Neuronal stem cell (in vitro differentiated cells): ENCODE measurements at regions not wholly inside any gene's neighbourhood (a gene's known extent, or its start where the extent isn't known, plus 50 kb on each side); places are given as distances from the start of the nearest gene placed in this dataset.

Source experiments
- DNase-seq: peaks from one replicate; pipeline ENCODE4 v3.0.0-alpha.2; 2013; ENCODE audit warnings: low spot score
- H2AFZ ChIP-seq: one replicate; pipeline ENCODE4 v1.6.1; 2013; ENCODE audit warnings: mild to moderate bottlenecking, low read length, inconsistent platforms
- H2AK5ac ChIP-seq: 2 replicates; pipeline ENCODE4 v1.6.1; 2013; ENCODE audit warnings: low read depth, mild to moderate bottlenecking, inconsistent platforms, low read length, moderate library complexity, mixed read lengths
- H2BK120ac ChIP-seq: 2 replicates; pipeline ENCODE4 v1.6.1; 2013; ENCODE audit warnings: low read depth, mild to moderate bottlenecking, inconsistent platforms, low read length, moderate library complexity, mixed read lengths
- H2BK12ac ChIP-seq: one replicate; pipeline ENCODE4 v1.6.1; 2013; ENCODE audit warnings: low read length, inconsistent platforms
- H2BK15ac ChIP-seq: 2 replicates; pipeline ENCODE4 v1.6.1; 2013; ENCODE audit warnings: mild to moderate bottlenecking, low read length, inconsistent platforms, mixed read lengths
- H2BK5ac ChIP-seq: one replicate; pipeline ENCODE4 v1.6.1; 2013; ENCODE audit warnings: inconsistent platforms, mild to moderate bottlenecking, low read length, moderate library complexity
- H3K14ac ChIP-seq: one replicate; pipeline ENCODE4 v1.6.1; 2013; ENCODE audit warnings: low read length, inconsistent platforms
- H3K18ac ChIP-seq: 2 replicates; pipeline ENCODE4 v1.6.1; 2013; ENCODE audit warnings: low read length, inconsistent platforms
- H3K23ac ChIP-seq: 2 replicates; pipeline ENCODE4 v1.6.1; 2013; ENCODE audit warnings: low read depth, mild to moderate bottlenecking, mixed read lengths, low read length, inconsistent platforms; ENCODE audit not compliant: poor library complexity
- H3K27ac ChIP-seq: replicated peaks from 3 replicates; pipeline ENCODE4 v1.5.1; 2013; ENCODE audit warnings: low read length, inconsistent platforms
- H3K27me3 ChIP-seq, 3 experiments: 2 replicates each; pipeline ENCODE4 v1.6.1; 2013; ENCODE audit warnings: low read length in 3 of 3, mild to moderate bottlenecking in 2 of 3, inconsistent platforms in 1 of 3, low read depth in 1 of 3, mixed read lengths in 1 of 3, moderate library complexity in 1 of 3; ENCODE audit not compliant: control insufficient read depth in 3 of 3, insufficient read depth in 3 of 3
- H3K36me3 ChIP-seq, 2 donors: replicated peaks in 1 of 2; 2 replicates each; pipeline ENCODE4 v1.6.1; 2013; ENCODE audit warnings: low read length in 2 of 2; ENCODE audit not compliant: control insufficient read depth in 2 of 2, insufficient read depth in 2 of 2
- H3K4ac ChIP-seq: 2 replicates; pipeline ENCODE4 v1.6.1; 2013; ENCODE audit warnings: inconsistent platforms, mild to moderate bottlenecking, low read length, moderate library complexity
- H3K4me1 ChIP-seq, 2 donors: 1 replicate in 1 of 2; 2 replicates in 1 of 2; pipeline ENCODE4 v1.6.1; 2013; ENCODE audit warnings: low read length in 2 of 2, low read depth in 1 of 2; ENCODE audit not compliant: control insufficient read depth in 2 of 2, insufficient read depth in 1 of 2
- H3K4me2 ChIP-seq: one replicate; pipeline ENCODE4 v1.6.1; 2013; ENCODE audit warnings: mild to moderate bottlenecking, low read length, inconsistent platforms; ENCODE audit not compliant: insufficient read depth, poor library complexity, severe bottlenecking
- H3K4me3 ChIP-seq, 2 donors: 2 replicates each; pipeline ENCODE4 v1.5.1; 2013; ENCODE audit warnings: low read length in 2 of 2, mild to moderate bottlenecking in 2 of 2, inconsistent platforms in 1 of 2, moderate library complexity in 1 of 2
- H3K79me1 ChIP-seq: one replicate; pipeline ENCODE4 v1.6.1; 2013; ENCODE audit warnings: low read depth, mild to moderate bottlenecking, inconsistent platforms, low read length, moderate library complexity
- H3K9ac ChIP-seq: one replicate; pipeline ENCODE4 v1.6.1; 2013; ENCODE audit warnings: mild to moderate bottlenecking, low read depth, low read length, inconsistent platforms; ENCODE audit not compliant: poor library complexity
- H3K9me3 ChIP-seq, 2 donors: replicated peaks in 1 of 2; 2 replicates each; pipeline versions ENCODE3 to v1.6.1; 2013; ENCODE audit warnings: low read length in 2 of 2, mild to moderate bottlenecking in 2 of 2, inconsistent platforms in 1 of 2, low read depth in 1 of 2, mixed read lengths in 1 of 2, moderate library complexity in 1 of 2; ENCODE audit not compliant: control insufficient read depth in 2 of 2, insufficient read depth in 1 of 2
- H4K8ac ChIP-seq: one replicate; pipeline ENCODE4 v1.6.1; 2013; ENCODE audit warnings: low read depth, mild to moderate bottlenecking, inconsistent platforms, low read length, moderate library complexity
- H4K91ac ChIP-seq: one replicate; pipeline ENCODE4 v1.6.1; 2013; ENCODE audit warnings: low read length, low read depth, mild to moderate bottlenecking, inconsistent platforms; ENCODE audit not compliant: poor library complexity
- WGBS, 2 donors: extraction: QIAGEN DNeasy Blood & Tissue Kit; methylation state at CpG; one replicate each; pipeline ENCODE4 v1.1.7; 2013; ENCODE audit warnings: missing lambda C conversion rate in 2 of 2, mixed read lengths in 1 of 2; ENCODE audit not compliant: insufficient read length in 2 of 2, insufficient replicate concordance in 1 of 2; ENCODE audit errors: extremely low coverage in 2 of 2; 5-methylcytosine and 5-hydroxymethylcytosine counted together

DNA sequence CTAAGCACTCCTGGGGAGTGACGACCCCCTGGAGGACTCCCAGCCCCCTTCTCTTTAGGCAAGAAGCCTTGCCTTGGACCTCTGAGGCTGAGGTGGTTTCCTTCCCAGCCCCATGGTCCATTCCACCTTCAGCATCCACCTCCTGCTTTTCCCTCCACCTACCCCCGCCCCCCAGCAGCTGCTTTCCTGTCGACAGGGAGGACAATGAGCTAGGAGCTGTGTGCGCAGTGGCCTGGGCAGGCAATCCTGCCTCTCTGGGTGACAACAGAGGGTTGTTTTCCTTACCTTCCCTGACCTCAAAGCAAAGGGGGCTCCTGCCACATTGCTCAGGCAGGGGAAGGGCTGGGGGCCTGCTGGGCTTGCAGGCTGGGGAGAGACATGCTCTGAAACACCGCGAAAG, 123.5 kb downstream of the BCOR start:
- no peak overlapping the region for H2BK15ac ChIP-seq
- DNase-seq = no peak
- H3K9ac ChIP-seq = no peak overlapping the region
- H3K79me1 ChIP-seq = no peaks in the 10 kb centered on the region
- H2AFZ ChIP-seq = no peak overlapping the region
- H4K8ac ChIP-seq = no peak overlapping the region
- no peak overlapping the region for H3K18ac ChIP-seq
- no peak overlapping the region for H3K23ac ChIP-seq
- H4K91ac ChIP-seq = no peak overlapping the region
- no peak overlapping the region for H2AK5ac ChIP-seq
- no peak overlapping the region for H3K14ac ChIP-seq
- no peak overlapping the region for H2BK5ac ChIP-seq
- no peak overlapping the region for H3K27ac ChIP-seq
- no CpG with 5 or more reads among the region's 6 CpGs for WGBS, 2 donors
- peaks cover 4 to 9% of the 10 kb centered on the region in 2 donors for H3K9me3 ChIP-seq
- H2BK120ac ChIP-seq = no peak overlapping the region
- H3K27me3 ChIP-seq = no peaks in the 10 kb centered on the region
- H3K4me2 ChIP-seq = no peak overlapping the region
- no peak overlapping the region for H3K4ac ChIP-seq
- no peaks in the 10 kb centered on the region for H3K36me3 ChIP-seq
- peaks cover 7 to 14% of the 10 kb centered on the region in 2 donors for H3K4me1 ChIP-seq
- no peak overlapping the region for H3K4me3 ChIP-seq
- H2BK12ac ChIP-seq = no peak overlapping the region

- DNase-seq = no peak
- Histone ChIP-seq H4K91ac (no peak overlapping the region), H3K27ac (no peak overlapping the region)
Measured at GRCh38 chrX:39975101-39975925, 122.4 kb downstream of the BCOR start.

DNA sequence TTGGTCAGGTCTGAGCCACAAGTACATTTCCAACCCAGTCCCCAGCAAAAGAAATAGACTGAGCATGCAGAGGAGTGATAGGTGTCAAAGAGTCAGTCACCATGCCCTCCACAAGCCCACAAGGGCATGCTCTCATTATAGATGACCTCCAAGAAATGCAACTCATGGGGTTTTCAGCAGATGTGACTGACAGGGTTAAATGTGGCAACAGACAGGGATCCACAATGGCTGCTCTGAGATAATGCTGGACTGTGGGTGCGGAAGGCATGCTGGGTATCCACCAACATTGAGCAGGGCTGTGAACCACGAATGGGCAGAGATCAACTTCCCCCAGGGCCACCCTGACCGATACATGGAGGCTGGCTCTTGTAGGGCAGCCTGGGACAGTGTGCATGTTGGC, 115.8 kb downstream of the BCOR start:
- DNase-seq = no peak
- no peak overlapping the region for H2BK15ac ChIP-seq
- no peak overlapping the region for H2BK12ac ChIP-seq
- H3K4me1 ChIP-seq = peaks cover 0 to 2% of the 10 kb centered on the region in 2 donors
- WGBS, 2 donors = no CpG with 5 or more reads among the region's 3 CpGs
- no peak overlapping the region for H3K4me2 ChIP-seq
- H2BK120ac ChIP-seq = no peak overlapping the region
- no peaks in the 10 kb centered on the region for H3K79me1 ChIP-seq
- H2BK5ac ChIP-seq = no peak overlapping the region
- H3K14ac ChIP-seq = no peak overlapping the region
- H3K27me3 ChIP-seq = no peaks in the 10 kb centered on the region
- no peaks in the 10 kb centered on the region for H3K36me3 ChIP-seq
- H2AFZ ChIP-seq = no peak overlapping the region
- H4K8ac ChIP-seq = no peak overlapping the region
- H3K9ac ChIP-seq = no peak overlapping the region
- no peak overlapping the region for H3K18ac ChIP-seq
- H3K4ac ChIP-seq = no peak overlapping the region
- no peak overlapping the region for H3K4me3 ChIP-seq
- H3K23ac ChIP-seq = no peak overlapping the region
- no peak overlapping the region for H4K91ac ChIP-seq
- no peaks in the 10 kb centered on the region for H3K9me3 ChIP-seq
- H2AK5ac ChIP-seq = no peak overlapping the region
- no peak overlapping the region for H3K27ac ChIP-seq

More at GRCh38 chrX:39975101-39975925, 122.4 kb downstream of the BCOR start:
- Histone ChIP-seq H3K79me1 (no peaks in the 10 kb centered on the region), H2BK12ac (no peak overlapping the region), H2BK120ac (no peak overlapping the region), H2BK5ac (no peak overlapping the region), H3K4me1 (peaks cover 3 to 12% of the 10 kb centered on the region in 2 donors), H3K27me3 (no peaks in the 10 kb centered on the region), H3K36me3 (no peaks in the 10 kb centered on the region), H3K9me3 (peaks cover 4 to 9% of the 10 kb centered on the region in 2 donors), H3K9ac (no peak overlapping the region), H3K23ac (no peak overlapping the region), H3K4me3 (no peak overlapping the region), H3K14ac (peak overlapping the region; percentile 31), H2AFZ (no peak overlapping the region), H4K8ac (no peak overlapping the region), H2BK15ac (no peak overlapping the region), H3K4me2 (no peak overlapping the region), H3K4ac (no peak overlapping the region), H3K18ac (no peak overlapping the region), H2AK5ac (no peak overlapping the region)
- WGBS, 2 donors = no CpG with 5 or more reads among the region's 7 CpGs

- no peak overlapping the region for H2BK5ac ChIP-seq
- no peak overlapping the region for H3K27ac ChIP-seq
Measured at GRCh38 chrX:39982948-39983347, 114.8 kb downstream of the BCOR start.

More at GRCh38 chrX:39982948-39983347, 114.8 kb downstream of the BCOR start:
- Histone ChIP-seq H2AK5ac (no peak overlapping the region), H3K4me2 (no peak overlapping the region), H4K91ac (no peak overlapping the region), H3K4me1 (peaks cover 0 to 2% of the 10 kb centered on the region in 2 donors), H2BK15ac (no peak overlapping the region), H3K18ac (no peak overlapping the region), H4K8ac (no peak overlapping the region), H2AFZ (no peak overlapping the region), H3K9me3 (no peaks in the 10 kb centered on the region), H2BK12ac (no peak overlapping the region), H3K79me1 (no peaks in the 10 kb centered on the region), H3K14ac (no peak overlapping the region), H3K23ac (no peak overlapping the region), H2BK120ac (no peak overlapping the region), H3K9ac (no peak overlapping the region), H3K4me3 (no peak overlapping the region), H3K36me3 (no peaks in the 10 kb centered on the region), H3K4ac (no peak overlapping the region), H3K27me3 (no peaks in the 10 kb centered on the region)
- no CpG with 5 or more reads among the region's 3 CpGs for WGBS, 2 donors
- DNase-seq = no peak
